Spleen (tissue), 11 donors: ENCODE measurements at regions not wholly inside any gene's neighbourhood (a gene's known extent, or its start where the extent isn't known, plus 50 kb on each side); places are given as distances from the start of the nearest gene placed in this dataset.

Source experiments
- DNase-seq: peaks from one replicate; pipeline ENCODE4 v3.0.0-alpha.2; 2020
- H3K27ac ChIP-seq, 8 donors: fragments of 200-600 bp; sonication (generic) in 7 of 8; 1 replicate in 4 of 8; 2 replicates in 4 of 8; pipeline versions ENCODE4 v1.5.0 to v1.8.0; 2016 to 2021; ENCODE audit warnings: inconsistent platforms in 4 of 8, mild to moderate bottlenecking in 4 of 8, moderate library complexity in 1 of 8
- H3K27me3 ChIP-seq, 7 donors: fragments of 200-600 bp; sonication (generic) in 6 of 7; replicated peaks in 1 of 7; 1 replicate in 4 of 7; 2 replicates in 3 of 7; pipeline versions ENCODE4 v1.5.0 to v1.8.0; 2016 to 2021; ENCODE audit warnings: inconsistent platforms in 3 of 7, mild to moderate bottlenecking in 1 of 7
- H3K36me3 ChIP-seq, 6 donors: fragments of 200-600 bp; sonication (generic) in 5 of 6; 1 replicate in 4 of 6; 2 replicates in 2 of 6; pipeline versions ENCODE4 v1.5.0 to v1.8.0; 2016 to 2021; ENCODE audit warnings: inconsistent platforms in 2 of 6
- H3K4me1 ChIP-seq, 6 donors: fragments of 200-600 bp; sonication (generic) in 5 of 6; 1 replicate in 3 of 6; 2 replicates in 3 of 6; pipeline versions ENCODE4 v1.5.0 to v1.8.0; 2016 to 2021; ENCODE audit warnings: inconsistent platforms in 3 of 6
- H3K4me3 ChIP-seq, 8 donors: fragments of 200-600 bp; sonication (generic) in 7 of 8; 1 replicate in 4 of 8; 2 replicates in 4 of 8; pipeline versions ENCODE4 v1.5.0 to v1.8.0; 2016 to 2021; ENCODE audit warnings: inconsistent platforms in 4 of 8, mild to moderate bottlenecking in 4 of 8, moderate library complexity in 2 of 8
- H3K9me3 ChIP-seq, 8 donors: fragments of 200-600 bp; sonication (generic) in 7 of 8; 1 replicate in 4 of 8; 2 replicates in 4 of 8; pipeline versions ENCODE4 v1.5.0 to v1.8.0; 2016 to 2021; ENCODE audit warnings: inconsistent platforms in 4 of 8
- POLR2A ChIP-seq, 3 donors: fragments of 450-650 bp; IDR thresholded peaks; one replicate each; pipeline ENCODE4 v1.5.1; 2017; ENCODE audit warnings: antibody characterized with exemption in 3 of 3, mild to moderate bottlenecking in 1 of 3
- POLR2AphosphoS5 ChIP-seq, 3 donors: sonication (generic); formaldehyde crosslinking; IDR thresholded peaks; one replicate each; pipeline ENCODE4 v1.5.1; 2017; ENCODE audit warnings: antibody characterized with exemption in 3 of 3
- WGBS, 5 donors: extraction: QIAGEN DNeasy Blood & Tissue Kit in 3 of 5; methylation state at CpG; one replicate each; pipeline versions ENCODE4 v1.1.5 to v1.1.7; 2013 to 2018; 5-methylcytosine and 5-hydroxymethylcytosine counted together
- intact Hi-C: fragments of 100-400 bp; cut with DNase I; formaldehyde crosslinking; loops from one replicate; pipeline ENCODE4 v1.15.0; 2023; ENCODE audit warnings: low total_unique reads
- TF ChIP-seq, protein P1 (sequence below), 11 experiments: fragments of 200-600 bp in 7 of 11; fragments of 450-650 bp in 4 of 11; sonication (generic) in 4 of 11; IDR thresholded peaks in 8 of 11; conservative IDR thresholded peaks in 3 of 11; 1 replicate in 7 of 11; 2 replicates in 4 of 11; pipeline versions ENCODE4 v1.4.0 to v1.8.0; 2016 to 2021; ENCODE audit warnings: antibody characterized with exemption in 11 of 11, inconsistent platforms in 4 of 11, mild to moderate bottlenecking in 1 of 11
- donor health status: healthy with polysubstance abuse.
- donor health status: DM: no; HTN: no; CAD: no; lungs with moderate emphysema.
- donor health status: DM: no; HTN: no; CAD: no.
- donor health status: Bipolar disorder and iron deficiency.
- donor health status: healthy.
- donor health status: DM: no; HTN: no; CAD: no.
- donor health status: DM: yes; HTN: yes; CAD: no.

DNA sequence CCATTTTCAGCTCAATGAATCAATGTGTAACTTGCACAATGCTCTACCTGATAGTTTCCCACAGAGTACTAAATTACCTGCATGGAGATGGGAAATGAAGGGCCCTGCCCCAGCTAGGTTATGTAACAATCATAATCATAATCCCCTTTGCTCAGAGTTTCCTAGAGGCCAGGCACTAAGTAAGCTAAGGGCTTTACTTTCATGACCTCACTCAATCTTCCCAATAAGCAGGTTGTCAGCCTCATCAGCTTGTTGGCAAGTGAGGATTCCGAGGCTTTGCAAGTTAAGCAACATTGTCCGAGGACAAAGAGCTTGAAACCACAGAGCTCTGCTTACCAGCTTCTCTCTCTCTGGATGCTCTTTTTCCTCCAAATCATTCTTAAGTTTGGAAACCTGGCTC lies 64.1 kb upstream of the NTPCR start:
- Histone ChIP-seq H3K9me3 (no peaks in the 10 kb centered on the region), H3K4me3 (no peak overlapping the region), H3K27ac (no peak overlapping the region), H3K36me3 (no peaks in the 10 kb centered on the region), H3K27me3 (peaks cover 0 to 9% (median 0%) of the 10 kb centered on the region in 7 donors), H3K4me1 (no peaks in the 10 kb centered on the region)
- TF ChIP-seq, protein P1, sequence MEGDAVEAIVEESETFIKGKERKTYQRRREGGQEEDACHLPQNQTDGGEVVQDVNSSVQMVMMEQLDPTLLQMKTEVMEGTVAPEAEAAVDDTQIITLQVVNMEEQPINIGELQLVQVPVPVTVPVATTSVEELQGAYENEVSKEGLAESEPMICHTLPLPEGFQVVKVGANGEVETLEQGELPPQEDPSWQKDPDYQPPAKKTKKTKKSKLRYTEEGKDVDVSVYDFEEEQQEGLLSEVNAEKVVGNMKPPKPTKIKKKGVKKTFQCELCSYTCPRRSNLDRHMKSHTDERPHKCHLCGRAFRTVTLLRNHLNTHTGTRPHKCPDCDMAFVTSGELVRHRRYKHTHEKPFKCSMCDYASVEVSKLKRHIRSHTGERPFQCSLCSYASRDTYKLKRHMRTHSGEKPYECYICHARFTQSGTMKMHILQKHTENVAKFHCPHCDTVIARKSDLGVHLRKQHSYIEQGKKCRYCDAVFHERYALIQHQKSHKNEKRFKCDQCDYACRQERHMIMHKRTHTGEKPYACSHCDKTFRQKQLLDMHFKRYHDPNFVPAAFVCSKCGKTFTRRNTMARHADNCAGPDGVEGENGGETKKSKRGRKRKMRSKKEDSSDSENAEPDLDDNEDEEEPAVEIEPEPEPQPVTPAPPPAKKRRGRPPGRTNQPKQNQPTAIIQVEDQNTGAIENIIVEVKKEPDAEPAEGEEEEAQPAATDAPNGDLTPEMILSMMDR (IDR thresholded peaks at IDR 0.05 in 8 of 11, conservative IDR thresholded peaks at IDR 0.05 in 3 of 11), result no peak
- TF ChIP-seq POLR2AphosphoS5 (IDR thresholded peaks at IDR 0.05) (no peak), POLR2A (IDR thresholded peaks at IDR 0.05) (no peak)
- no peak for DNase-seq
- WGBS, 5 donors, result 55 to 75% (median 60%) methylated on average over 2 of the region's 2 CpGs
- intact Hi-C loops, result no loop called here

DNA sequence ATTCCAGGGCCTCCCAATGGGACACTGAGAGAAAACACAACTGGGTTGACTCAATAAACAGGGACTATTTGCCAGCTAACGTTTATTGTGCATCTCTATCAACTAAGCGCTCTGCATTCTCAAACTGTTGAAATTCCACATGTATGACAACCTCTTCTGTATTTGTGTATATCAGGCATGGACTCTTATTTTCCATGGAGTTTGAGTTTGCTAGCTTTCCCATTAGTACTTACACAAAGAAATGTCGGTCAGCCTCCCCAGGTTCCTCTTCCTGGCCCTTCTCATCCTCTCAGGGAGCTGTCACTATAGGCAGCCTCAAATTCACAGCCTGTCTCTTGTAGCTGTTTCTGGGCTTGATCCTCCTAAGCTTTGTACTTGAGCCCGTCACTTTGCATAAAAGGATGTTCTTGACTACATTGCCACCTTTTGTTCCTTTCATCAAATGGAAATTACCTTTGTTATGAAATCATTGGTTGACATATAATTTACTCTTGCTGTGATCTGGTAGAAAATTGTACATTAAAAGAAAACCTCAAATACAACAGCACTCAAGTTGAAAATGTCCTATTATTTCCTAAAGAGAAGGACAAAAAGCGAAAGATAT lies 60.0 kb upstream of the NTPCR start:
- WGBS, 5 donors, result 80 to 89% (median 84%) methylated on average over 5 of the region's 5 CpGs
- intact Hi-C loops, result no loop called here
- TF ChIP-seq, protein P1 (IDR thresholded peaks at IDR 0.05 in 8 of 11, conservative IDR thresholded peaks at IDR 0.05 in 3 of 11), result no peak
- TF ChIP-seq POLR2AphosphoS5 (IDR thresholded peaks at IDR 0.05) (no peak), POLR2A (IDR thresholded peaks at IDR 0.05) (no peak)
- no peak for DNase-seq
- Histone ChIP-seq H3K4me3 (no peak overlapping the region), H3K27me3 (peaks cover 0 to 5% (median 0%) of the 10 kb centered on the region in 7 donors), H3K4me1 (no peaks in the 10 kb centered on the region), H3K36me3 (no peaks in the 10 kb centered on the region), H3K27ac (no peak overlapping the region), H3K9me3 (peaks cover 0 to 10% (median 2%) of the 10 kb centered on the region in 8 donors)

DNA sequence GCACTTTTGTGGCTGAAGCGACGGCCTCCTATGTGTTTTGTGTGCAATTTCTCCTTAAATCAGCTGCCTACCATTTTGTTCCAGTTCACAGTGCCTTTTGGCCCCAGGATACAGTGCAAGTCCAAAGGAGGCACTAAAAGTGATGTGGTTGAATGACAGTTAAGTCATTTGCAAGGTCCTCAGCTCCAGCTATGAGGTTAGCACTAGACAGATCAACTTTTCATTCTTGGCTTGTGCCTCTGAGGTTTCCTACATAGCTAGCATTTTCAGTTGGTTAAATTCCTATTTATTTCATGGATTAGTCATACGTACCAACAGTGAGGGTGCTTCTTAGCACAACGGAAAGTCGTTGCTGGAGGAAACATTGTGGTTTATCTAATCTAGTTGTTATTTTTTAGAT lies 59.3 kb upstream of the NTPCR start:
- H3K27me3 ChIP-seq, result peaks cover 0 to 5% (median 0%) of the 10 kb centered on the region in 7 donors
- H3K36me3 ChIP-seq, result no peaks in the 10 kb centered on the region
- 48 to 63% (median 61%) methylated on average over 5 of the region's 5 CpGs for WGBS, 5 donors
- no peaks in the 10 kb centered on the region for H3K4me1 ChIP-seq
- H3K27ac ChIP-seq, result no peak overlapping the region
- no peak overlapping the region for H3K4me3 ChIP-seq
- no peak for DNase-seq
- intact Hi-C loops, result no loop called here
- H3K9me3 ChIP-seq, result peaks cover 0 to 10% (median 2%) of the 10 kb centered on the region in 8 donors
- no peak for TF ChIP-seq POLR2AphosphoS5 (IDR thresholded peaks at IDR 0.05)
- TF ChIP-seq POLR2A (IDR thresholded peaks at IDR 0.05), result no peak
- TF ChIP-seq, protein P1 (IDR thresholded peaks at IDR 0.05 in 8 of 11, conservative IDR thresholded peaks at IDR 0.05 in 3 of 11), result no peak

DNA sequence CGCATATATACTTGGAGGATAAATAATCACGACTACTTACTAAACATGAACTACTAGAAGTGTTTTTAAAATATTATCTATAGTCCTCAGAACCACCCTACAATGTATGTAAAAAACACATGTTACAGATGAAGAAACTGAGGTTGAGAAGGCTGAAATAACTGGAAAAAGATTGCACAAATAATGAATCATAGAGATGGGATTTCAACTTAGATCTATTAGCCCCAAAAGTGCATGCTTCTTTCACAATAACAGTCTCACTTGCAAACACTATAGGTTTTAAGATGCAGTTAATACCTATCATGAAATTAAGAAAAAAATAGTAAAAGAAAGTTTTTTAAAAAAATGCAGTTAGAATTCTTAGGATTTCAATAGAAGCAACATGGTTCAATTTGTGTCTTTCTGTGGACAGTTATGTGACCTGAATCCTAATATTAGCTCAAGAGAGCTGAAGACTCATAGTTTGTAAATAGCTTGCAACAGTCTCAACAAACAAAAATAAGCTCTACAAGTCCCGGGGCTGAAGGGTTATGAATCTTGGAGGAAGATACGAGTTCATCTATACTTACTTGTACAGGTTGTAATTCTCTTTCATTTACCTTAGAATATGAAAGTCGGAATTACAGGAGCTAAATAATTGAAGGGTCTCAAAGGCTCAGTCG lies 58.6 kb upstream of the NTPCR start:
- no peak for DNase-seq
- Histone ChIP-seq H3K4me3 (no peak overlapping the region), H3K4me1 (no peaks in the 10 kb centered on the region), H3K27me3 (peaks cover 0 to 5% (median 0%) of the 10 kb centered on the region in 7 donors), H3K36me3 (no peaks in the 10 kb centered on the region), H3K9me3 (peaks cover 0 to 10% (median 2%) of the 10 kb centered on the region in 8 donors), H3K27ac (no peak overlapping the region)
- intact Hi-C loops, result no loop called here
- 89 to 98% (median 94%) methylated on average over 6 of the region's 6 CpGs for WGBS, 5 donors
- TF ChIP-seq, protein P1 (IDR thresholded peaks at IDR 0.05 in 8 of 11, conservative IDR thresholded peaks at IDR 0.05 in 3 of 11), result no peak
- TF ChIP-seq POLR2AphosphoS5 (IDR thresholded peaks at IDR 0.05) (no peak), POLR2A (IDR thresholded peaks at IDR 0.05) (no peak)
